HG03354 (cell line): ENCODE measurements at regions not wholly inside any gene's neighbourhood (a gene's known extent, or its start where the extent isn't known, plus 50 kb on each side); places are given as distances from the start of the nearest gene placed in this dataset.

Source experiments
- ATAC-seq: cut with Tn5 transposase; IDR thresholded peaks from one replicate; pipeline ENCODE4 v1.9.1; 2021; ENCODE audit warnings: mild to moderate bottlenecking; ENCODE audit not compliant: unreplicated experiment, poor library complexity, severe bottlenecking

DNA sequence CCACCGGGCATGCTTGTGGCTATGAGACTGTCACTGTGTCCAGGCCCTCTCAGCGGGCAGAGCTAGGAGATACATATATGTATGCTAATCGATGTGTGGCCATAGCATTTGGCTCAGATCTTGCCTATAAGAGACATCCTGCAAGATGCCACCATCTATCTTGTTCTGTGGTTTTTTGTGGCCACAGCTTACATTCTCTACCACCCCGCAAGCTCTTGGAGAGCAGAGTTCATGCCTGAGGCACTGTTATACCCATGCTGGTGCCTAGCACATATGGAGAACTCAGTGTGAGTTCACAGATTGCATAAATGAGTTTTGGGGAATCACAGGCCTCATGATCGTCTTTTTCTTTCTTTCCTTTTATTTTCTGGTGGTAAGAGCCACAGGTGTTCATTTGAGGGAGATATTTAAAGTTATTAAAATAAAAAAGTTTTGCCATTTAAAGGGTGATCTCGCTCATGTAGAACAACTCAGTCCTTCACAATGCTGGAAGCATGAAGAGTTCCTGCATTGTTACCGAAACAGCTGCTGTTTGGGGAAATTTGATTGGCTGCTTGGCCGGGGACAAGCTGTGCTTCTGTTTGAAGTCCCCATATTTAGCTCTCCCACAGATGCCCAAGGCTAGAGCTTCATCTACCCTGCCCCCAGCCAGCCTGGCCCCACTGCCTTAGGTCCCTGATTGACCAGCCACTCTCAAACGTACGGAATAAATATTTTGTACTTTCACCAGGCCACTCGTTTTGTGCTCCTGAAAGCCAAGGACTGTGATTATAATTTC, 169.2 kb upstream of the MAP1B start:
- no peak for ATAC-seq

GRCh38 chr5:71938895-71939294, 168.4 kb upstream of the MAP1B start:
- ATAC-seq, result no peak

DNA sequence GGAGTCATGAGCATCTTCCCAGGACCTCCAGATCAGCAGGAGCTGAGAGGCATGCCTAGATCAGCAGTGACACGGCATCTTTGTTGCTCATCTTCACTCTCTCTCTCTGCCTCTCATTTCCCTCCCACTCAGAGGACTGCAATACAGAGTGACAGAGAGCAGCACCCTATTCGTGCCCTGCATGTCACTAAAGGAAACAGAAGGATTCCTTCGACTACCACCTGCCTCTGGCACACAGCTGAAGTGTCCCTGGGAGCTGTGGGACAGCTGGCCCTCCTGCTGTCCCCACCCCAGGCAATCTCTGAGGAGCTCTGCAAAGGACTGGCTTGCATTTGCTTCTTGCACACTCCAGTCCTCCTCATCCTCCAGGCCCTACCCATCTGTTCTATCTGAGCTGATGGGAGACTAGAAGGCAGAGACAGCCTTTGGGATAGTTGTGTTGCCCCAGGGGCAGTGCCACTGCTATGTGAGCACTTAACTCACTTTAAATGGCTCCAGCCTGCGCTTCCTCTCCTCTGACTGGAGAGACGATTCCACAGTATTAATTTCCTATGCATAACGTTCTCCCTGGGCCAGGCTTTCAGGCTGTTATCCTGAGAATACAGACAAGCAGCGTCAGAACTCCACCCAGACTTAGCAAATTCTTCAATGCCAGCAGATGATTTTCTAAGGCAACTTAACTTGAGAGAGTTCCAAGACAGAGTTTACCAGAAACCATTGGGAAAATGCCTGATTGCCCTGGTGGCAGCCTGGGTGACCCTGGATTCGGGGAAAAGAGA, 167.6 kb upstream of the MAP1B start:
- no peak for ATAC-seq

DNA sequence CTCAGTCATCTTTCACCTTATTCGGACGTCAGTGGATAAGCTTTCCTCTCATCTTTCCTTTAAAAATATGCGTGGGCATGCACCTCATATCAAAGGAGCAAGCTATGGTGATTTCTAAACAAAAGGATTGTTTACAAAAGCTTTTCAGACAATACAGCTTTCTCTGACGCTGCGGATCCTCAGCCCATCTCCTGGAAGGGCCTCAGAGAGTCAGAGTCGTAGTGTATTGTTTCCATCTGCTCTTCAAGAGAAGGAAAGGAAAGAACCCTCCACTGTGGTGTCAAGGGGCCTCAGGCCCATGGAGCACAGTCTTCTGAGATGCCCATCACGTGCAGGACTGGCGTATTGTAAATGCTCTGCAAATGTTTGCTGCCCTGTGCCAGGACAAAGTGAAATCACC, 163.4 kb upstream of the MAP1B start:
- ATAC-seq, result no peak

- no peak for ATAC-seq
These were observed 161.8 kb upstream of the MAP1B start for GRCh38 chr5:71945436-71945835.

GRCh38 chr5:71946343-71947030, 160.8 kb upstream of the MAP1B start:
- ATAC-seq, result no peak

GRCh38 chr5:71948206-71948605, 159.1 kb upstream of the MAP1B start:
- no peak for ATAC-seq

DNA sequence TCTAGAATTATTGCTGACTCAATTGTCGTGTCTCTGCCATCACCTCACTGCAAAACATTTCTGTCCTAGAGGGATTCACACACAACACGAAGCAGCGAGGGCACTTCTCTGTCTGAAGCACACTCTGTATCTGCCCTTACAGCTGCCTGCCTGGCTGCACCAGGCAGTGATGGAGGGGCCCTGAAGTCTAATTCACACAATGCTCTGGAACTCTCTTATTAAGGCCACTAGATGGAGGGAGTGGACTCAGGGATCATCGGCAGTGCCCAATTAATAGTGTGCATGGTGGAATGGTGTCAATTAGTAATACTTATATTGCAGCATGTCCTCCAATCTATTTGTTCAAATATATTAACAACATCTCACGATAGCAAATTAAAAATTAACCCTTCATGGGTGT, 157.5 kb upstream of the MAP1B start:
- ATAC-seq, result no peak

- ATAC-seq, result no peak
These were observed 153.4 kb upstream of the MAP1B start for GRCh38 chr5:71953866-71954265.

GRCh38 chr5:71954329-71954728, 152.9 kb upstream of the MAP1B start:
- no peak for ATAC-seq

DNA sequence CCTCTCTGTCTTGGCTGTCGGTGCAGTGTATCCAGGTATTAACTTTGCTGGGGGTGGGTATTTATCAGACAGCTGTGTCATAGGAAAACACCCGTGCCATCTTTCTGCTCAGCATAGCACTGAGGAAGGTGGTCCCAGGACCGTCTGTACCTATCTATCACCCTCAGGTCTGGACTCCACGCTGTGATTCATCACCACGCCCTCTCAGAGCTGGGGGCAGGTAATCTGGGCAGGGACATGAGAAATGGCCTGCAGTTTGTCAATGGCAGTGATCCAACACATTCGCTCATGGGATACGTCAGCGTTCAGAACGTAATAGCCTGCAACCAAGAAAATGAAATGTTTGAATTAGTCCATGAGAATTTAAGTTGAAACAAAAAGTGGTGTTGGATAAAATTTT, 151.6 kb upstream of the MAP1B start:
- no peak for ATAC-seq

GRCh38 chr5:71957292-71957898, 149.9 kb upstream of the MAP1B start:
- ATAC-seq, result no peak

GRCh38 chr5:71960195-71960594, 147.1 kb upstream of the MAP1B start:
- no peak for ATAC-seq

GRCh38 chr5:71961786-71962185, 145.5 kb upstream of the MAP1B start:
- ATAC-seq, result no peak

GRCh38 chr5:71969460-71969859, 137.8 kb upstream of the MAP1B start:
- no peak for ATAC-seq

DNA sequence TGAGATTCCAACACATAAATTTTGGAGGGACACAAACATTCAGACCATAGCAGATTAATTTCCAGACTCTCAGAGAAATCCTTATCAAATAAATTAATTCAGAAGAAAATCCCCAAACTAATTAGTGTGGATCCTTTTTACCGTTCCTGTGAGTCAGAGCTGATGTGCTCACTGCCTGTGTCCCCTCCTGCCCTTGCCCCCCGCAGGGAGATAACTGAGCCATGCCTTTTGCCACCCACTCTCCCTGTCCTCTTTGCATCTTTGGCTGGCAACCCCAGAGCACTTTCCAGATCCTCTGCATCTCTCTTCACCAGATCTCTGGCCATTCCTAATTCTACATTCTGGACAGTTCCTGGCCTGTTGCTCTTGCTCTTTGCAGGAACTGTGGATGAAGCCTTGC, 135.4 kb upstream of the MAP1B start:
- no peak for ATAC-seq

GRCh38 chr5:71972777-71973473, 134.3 kb upstream of the MAP1B start:
- no peak for ATAC-seq

DNA sequence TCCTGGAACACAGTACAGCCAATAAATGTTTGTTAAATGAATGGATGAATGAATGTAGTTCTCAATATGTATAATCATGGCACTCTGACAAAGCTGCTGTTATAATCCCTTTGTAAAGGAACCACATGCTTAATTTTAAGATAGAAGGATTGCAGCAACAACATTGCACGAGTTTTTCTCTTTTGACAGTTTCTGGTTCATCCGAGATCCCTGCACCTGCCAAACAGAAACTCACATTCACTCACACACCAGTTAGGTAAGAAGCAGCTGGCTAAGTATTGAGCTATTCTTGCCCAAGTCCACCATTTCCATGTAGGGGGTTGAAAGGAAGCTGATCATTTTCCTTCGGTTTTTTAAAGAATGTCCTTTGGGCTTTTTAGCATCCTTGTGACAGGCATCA, 133.7 kb upstream of the MAP1B start:
- ATAC-seq, result no peak

GRCh38 chr5:71974165-71974564, 133.1 kb upstream of the MAP1B start:
- ATAC-seq, result no peak

DNA sequence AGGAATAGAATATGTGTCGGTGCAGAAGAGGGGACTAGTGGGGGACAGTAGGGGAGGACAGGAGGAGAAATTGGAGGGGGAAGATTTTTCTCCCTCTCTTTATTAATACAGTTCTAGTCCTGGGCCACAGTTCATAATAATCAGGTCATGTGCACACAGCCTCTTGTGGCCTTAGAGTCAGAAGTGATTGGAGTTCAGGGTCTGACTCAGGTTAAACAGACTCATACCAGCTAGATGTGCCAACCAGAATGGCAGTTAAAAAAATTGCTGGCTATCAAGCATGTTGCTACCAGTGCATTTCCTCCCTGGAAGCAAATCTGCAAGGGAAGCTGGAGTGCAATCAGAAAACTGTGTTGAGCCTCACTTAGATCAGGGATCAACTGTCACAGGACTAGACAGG, 132.7 kb upstream of the MAP1B start:
- no peak for ATAC-seq
